ENCODE measurements at regions not wholly inside any gene's neighbourhood (a gene's known extent, or its start where the extent isn't known, plus 50 kb on each side); places are given as distances from the start of the nearest gene placed in this dataset.

DNA sequence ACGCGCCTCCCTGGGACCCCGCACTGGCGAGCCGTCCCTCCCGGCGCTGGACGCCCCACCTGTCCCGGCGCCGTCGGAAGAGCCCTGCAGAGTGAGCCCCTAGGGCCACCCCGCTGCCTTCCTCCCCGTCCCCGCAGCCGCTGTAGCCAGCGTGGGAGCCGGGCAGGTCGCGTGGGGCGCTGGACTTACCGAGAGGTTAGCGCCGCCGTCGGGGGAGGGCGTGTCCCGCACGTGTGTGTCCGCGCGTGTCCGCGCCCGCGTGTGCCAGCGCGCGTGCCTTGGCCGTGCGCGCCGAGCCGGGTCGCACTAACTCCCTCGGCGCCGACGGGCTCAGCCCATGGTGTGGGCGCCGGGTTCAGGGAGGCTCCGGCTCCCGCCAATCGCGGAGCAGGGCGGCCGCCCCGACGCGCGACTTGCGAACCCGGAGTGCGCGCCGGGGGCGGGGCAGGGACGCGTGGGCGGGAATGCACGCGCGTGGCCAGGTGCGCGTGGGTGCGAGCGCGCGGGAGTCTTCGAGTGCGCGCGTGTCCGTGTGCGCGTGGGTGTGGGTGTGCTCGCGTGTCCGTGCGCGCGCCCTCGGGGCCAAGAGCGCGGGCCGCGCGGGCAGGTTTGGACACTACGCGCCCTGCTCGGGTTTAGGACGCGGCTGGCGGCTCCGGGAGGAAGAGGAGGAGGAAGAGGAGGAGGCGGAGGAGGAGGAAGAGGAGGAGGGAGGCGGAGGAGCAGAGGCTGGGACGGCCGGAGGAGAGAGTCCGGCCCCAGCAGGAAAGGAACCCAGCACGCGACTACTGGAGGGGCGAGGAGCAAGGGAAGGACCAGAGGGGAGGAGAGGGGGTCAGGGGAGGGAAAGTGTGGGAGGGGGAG is 145.2 kb upstream of the ETS2 start:
- Histone ChIP-seq H3K9me3 (replicated peaks; ENCODE audit: control insufficient read depth, insufficient read depth, low read length) (no peaks in the 10 kb centered on the region), H3K9ac (replicated peaks; ENCODE audit: extremely low read depth, insufficient read depth, low read length) (no peak overlapping the region), H3K9me1 (replicated peaks; ENCODE audit: control insufficient read depth, extremely low read depth, insufficient read depth, low read length) (no peaks in the 10 kb centered on the region), H3K4me3 (replicated peaks in 1 of 3; ENCODE audit: insufficient read depth in 1 of 3, low read depth in 1 of 3, low read length in 3 of 3) (peak overlapping the region; percentile 26 to 40 (median 39)), H3K4me2 (ENCODE audit: insufficient read depth, low read length) (peak overlapping the region; percentile 40), H2AFZ (ENCODE audit: low read depth, low read length) (peak overlapping the region; percentile 67), H3K36me3 (ENCODE audit: control insufficient read depth in 2 of 2, extremely low read depth in 1 of 2, insufficient read depth in 2 of 2, low read length in 2 of 2) (no peaks in the 10 kb centered on the region), H3K27ac (ENCODE audit: insufficient read depth, low read depth, low read length) (no peak overlapping the region), H3K79me2 (ENCODE audit: control insufficient read depth, insufficient read depth, low read length) (no peaks in the 10 kb centered on the region), H3K4me1 (ENCODE audit: control insufficient read depth, extremely low read depth, insufficient read depth, low read length) (no peaks in the 10 kb centered on the region), H3K27me3 (ENCODE audit: control insufficient read depth in 2 of 2, insufficient read depth in 2 of 2, low read length in 2 of 2) (peaks cover 56 to 90% of the 10 kb centered on the region in 2 experiments), H4K20me1 (replicated peaks; ENCODE audit: control insufficient read depth, extremely low read depth, insufficient read depth, low read length) (no peaks in the 10 kb centered on the region)
- dilution Hi-C loops (cut with MboI; ENCODE audit: extremely low pct_ligation_motif_present, low sequenced_read_pairs), result no loop called here
- POLR2A ChIA-PET, result no interaction called here
- BruUV-seq (replicated peaks), result no TSS peak
- TF ChIP-seq MYC (IDR thresholded peaks at IDR 0.05; ENCODE audit: low read depth, low read length) (no peak), POLR2A (IDR thresholded peaks at IDR 0.05; ENCODE audit: low read depth, low read length) (no peak), GATA2 (IDR thresholded peaks at IDR 0.05; ENCODE audit: insufficient read depth, insufficient read length, low read depth, low read length) (no peak), EZH2 (IDR thresholded peaks at IDR 0.05; ENCODE audit: borderline replicate concordance, low read depth, low read length, severe bottlenecking) (peak; percentile 55)
- TF ChIP-seq, protein P1, sequence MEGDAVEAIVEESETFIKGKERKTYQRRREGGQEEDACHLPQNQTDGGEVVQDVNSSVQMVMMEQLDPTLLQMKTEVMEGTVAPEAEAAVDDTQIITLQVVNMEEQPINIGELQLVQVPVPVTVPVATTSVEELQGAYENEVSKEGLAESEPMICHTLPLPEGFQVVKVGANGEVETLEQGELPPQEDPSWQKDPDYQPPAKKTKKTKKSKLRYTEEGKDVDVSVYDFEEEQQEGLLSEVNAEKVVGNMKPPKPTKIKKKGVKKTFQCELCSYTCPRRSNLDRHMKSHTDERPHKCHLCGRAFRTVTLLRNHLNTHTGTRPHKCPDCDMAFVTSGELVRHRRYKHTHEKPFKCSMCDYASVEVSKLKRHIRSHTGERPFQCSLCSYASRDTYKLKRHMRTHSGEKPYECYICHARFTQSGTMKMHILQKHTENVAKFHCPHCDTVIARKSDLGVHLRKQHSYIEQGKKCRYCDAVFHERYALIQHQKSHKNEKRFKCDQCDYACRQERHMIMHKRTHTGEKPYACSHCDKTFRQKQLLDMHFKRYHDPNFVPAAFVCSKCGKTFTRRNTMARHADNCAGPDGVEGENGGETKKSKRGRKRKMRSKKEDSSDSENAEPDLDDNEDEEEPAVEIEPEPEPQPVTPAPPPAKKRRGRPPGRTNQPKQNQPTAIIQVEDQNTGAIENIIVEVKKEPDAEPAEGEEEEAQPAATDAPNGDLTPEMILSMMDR (IDR thresholded peaks at IDR 0.05; ENCODE audit: extremely low read depth in 1 of 2, insufficient read depth in 1 of 2, low read depth in 1 of 2, low read length in 2 of 2), result no peak
- DNase-seq (ENCODE audit: low read depth, low spot score), result no peak
- no peak for FAIRE-seq
- CTCF ChIA-PET, result interaction anchor here (1.2 kb wide), 1 partner anchor 478 kb away, joined by 3 read pairs; no protein-coding TSS in a partner anchor
- intact Hi-C loops (cut with micrococcal nuclease), result no loop called here

All from endothelial cell of umbilical vein (primary cell).